Astrocyte of the spinal cord (primary cell): ENCODE measurements at regions not wholly inside any gene's neighbourhood (a gene's known extent, or its start where the extent isn't known, plus 50 kb on each side); places are given as distances from the start of the nearest gene placed in this dataset.

Experiments used
- DNase-seq: peaks from one replicate; pipeline ENCODE4 v3.0.0; 2011; ENCODE audit warnings: low read depth, low spot score
- H3K4me3 ChIP-seq: 2 replicates; pipeline ENCODE4 v1.5.1; 2011; ENCODE audit warnings: low read depth, mild to moderate bottlenecking, low read length, moderate library complexity
- in situ Hi-C: cut with HindIII; loops from 2 replicates; pipeline ENCODE4 v1.10.0; 2017; ENCODE audit warnings: low sequenced_read_pairs
- TF ChIP-seq, protein P1 (sequence below): IDR thresholded peaks from 2 replicates; pipeline ENCODE4 v1.5.1; 2012; ENCODE audit warnings: low read depth, mild to moderate bottlenecking, low read length, inconsistent platforms

DNA sequence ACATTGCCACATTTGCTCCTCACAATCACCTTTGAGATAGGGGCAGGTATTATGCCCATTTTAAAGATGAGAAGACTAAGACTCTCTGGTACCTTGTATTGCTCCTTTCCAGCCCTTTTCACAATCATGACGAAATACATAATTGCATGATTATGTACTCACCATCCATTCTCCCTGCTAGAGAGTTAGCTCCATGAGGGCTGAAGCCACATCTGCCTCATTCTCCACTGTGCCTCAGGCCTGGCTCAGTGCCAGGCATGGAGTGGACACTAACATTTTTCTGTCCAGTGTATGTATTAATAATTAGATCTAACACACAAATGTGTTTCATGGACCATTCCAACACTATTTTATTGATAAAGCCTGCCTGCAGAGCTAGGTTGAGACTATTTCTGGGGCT lies 191.4 kb downstream of the MINAR1 start:
- DNase-seq: no peak
- H3K4me3 ChIP-seq: no peak overlapping the region
- in situ Hi-C loops: no loop called here
- TF ChIP-seq, protein P1, sequence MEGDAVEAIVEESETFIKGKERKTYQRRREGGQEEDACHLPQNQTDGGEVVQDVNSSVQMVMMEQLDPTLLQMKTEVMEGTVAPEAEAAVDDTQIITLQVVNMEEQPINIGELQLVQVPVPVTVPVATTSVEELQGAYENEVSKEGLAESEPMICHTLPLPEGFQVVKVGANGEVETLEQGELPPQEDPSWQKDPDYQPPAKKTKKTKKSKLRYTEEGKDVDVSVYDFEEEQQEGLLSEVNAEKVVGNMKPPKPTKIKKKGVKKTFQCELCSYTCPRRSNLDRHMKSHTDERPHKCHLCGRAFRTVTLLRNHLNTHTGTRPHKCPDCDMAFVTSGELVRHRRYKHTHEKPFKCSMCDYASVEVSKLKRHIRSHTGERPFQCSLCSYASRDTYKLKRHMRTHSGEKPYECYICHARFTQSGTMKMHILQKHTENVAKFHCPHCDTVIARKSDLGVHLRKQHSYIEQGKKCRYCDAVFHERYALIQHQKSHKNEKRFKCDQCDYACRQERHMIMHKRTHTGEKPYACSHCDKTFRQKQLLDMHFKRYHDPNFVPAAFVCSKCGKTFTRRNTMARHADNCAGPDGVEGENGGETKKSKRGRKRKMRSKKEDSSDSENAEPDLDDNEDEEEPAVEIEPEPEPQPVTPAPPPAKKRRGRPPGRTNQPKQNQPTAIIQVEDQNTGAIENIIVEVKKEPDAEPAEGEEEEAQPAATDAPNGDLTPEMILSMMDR: no peak

DNA sequence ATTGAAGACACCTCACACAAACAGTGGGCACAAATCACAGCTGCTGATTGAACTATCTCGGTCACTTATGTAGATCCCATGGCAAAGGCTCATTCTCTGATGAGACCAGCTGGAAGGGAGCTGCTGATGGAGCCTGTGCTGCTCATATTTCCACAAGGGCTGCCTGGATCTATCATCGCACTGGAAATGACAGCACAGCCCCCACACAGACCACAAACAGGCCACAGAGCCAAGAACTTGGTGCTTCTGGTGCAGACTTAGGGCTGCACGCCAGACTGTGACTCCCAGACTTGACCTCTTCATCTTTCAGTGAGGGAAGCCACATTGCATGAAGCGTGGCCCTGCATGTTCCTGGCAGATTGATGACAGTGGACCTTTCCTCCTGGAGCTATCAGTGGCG lies 197.6 kb downstream of the MINAR1 start:
- H3K4me3 ChIP-seq: no peak overlapping the region
- in situ Hi-C loops: no loop called here
- peak; percentile 18 for DNase-seq
- TF ChIP-seq, protein P1: no peak

DNA sequence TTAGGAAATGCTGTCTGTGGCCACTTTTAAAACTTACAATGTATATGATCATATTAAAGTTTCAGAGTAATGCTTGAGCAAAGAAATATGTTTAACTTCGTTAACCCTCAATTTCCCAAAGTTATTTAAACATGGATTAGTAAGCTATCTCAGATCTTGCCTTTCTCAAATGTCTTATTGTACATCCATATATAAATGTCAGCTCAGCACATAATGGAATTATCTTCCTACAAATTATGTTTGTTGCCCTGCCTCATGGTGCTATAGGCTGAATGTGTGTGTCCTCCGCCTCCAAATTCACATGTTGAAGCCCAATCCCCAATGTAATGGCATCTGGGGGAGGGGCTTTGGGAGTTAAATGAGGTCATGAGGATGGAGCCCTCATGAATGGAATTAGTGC lies 200.3 kb downstream of the MINAR1 start:
- no peak overlapping the region for H3K4me3 ChIP-seq
- TF ChIP-seq, protein P1: no peak
- in situ Hi-C loops: no loop called here
- DNase-seq: no peak

DNA sequence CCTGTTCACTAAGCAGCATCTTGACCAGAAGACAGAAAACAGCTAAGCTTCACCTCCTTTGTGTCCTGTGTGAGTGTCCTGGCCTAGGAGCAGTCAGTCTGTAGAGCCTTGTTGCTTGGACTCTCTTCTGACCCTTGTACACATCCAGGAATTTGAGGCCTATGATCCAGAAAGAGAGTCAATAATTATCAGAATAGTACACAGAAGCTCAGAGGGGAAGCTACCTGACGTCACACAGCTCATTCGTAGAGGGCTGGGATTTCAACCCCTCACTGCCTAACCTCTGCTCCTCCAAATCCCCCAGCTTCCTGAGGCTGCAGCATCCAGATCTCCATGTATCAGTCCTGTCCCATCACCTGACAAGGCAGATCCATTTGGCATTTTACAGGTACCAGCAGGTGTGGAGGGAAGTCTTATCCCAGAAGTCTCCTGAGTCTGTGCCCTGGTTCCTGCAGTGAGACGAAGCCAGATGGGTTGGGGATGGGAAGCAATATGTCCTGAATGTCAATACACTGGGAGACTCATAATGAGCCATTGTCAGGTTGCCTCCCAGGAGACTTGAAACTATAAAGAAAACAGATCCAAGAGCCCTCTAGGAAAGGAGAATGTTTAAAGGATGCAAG lies 203.1 kb downstream of the MINAR1 start:
- DNase-seq: no peak
- in situ Hi-C loops: no loop called here
- TF ChIP-seq, protein P1: no peak
- H3K4me3 ChIP-seq: no peak overlapping the region

DNA sequence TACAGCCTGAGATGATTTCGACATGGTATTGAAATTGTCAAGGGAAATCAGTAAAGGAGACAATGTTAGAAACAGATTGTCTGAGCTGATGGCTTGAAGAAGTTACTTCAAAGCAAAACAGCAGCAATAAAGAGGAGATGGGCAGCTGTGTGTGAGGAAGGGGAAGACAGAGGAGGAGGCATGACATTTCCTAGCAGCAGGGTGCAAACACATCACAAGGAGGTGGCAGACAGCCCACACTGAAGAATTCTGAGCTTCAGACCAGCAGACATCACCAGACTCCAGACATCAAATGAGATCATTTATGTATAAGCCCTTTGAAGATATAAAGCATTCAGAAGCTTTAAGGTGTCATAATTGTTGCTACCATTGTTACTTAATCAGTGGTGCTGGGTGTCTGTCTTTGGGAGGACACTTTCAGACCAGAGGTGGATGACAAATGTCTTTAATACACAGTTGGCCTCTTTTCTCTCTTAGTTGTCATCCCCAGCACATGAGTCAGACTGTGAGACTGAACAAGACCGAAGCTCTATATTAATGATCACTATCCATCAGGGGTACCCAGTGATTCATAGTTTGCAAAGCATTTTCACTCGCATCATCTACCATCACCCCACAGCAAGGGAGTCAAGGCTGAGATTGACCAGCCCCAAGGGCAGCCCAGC lies 203.9 kb downstream of the MINAR1 start:
- TF ChIP-seq, protein P1: no peak

DNA sequence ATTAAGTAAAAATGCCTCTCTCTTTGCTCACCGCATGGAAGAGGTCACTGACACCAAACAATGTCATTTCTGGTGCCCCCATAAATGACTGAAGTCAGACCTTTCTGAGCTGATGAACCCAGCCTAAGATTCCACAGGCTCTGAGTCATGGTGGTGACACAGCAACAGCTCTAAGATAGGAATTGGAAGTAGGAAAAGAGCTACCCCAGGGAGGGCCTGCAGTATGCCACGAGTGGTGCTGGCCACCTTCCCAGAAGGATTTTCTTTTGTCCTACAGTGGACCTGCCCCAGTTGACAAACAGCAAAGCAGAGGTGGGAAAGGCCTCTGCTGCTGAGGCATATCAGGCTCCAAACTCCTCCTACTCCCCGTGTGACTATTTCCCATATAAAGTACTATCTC lies 208.1 kb downstream of the MINAR1 start:
- DNase-seq: peak; percentile 74
- TF ChIP-seq, protein P1: no peak
- H3K4me3 ChIP-seq: no peak overlapping the region
- in situ Hi-C loops: no loop called here

More for the DNA sequence above, 203.9 kb downstream of the MINAR1 start:
- DNase-seq: peak; percentile 42
- H3K4me3 ChIP-seq: no peak overlapping the region
- in situ Hi-C loops: no loop called here
